Esophagus (tissue), 2 donors: ENCODE measurements at regions not wholly inside any gene's neighbourhood (a gene's known extent, or its start where the extent isn't known, plus 50 kb on each side); places are given as distances from the start of the nearest gene placed in this dataset.
"Not testable (repeated sequence)": the region's sequence is repeated elsewhere in the genome, so short reads cannot be mapped to it uniquely, and the experiment has no call there.

ENCODE experiments used
- H3K27ac ChIP-seq, 2 donors: one replicate each; pipeline ENCODE4 v1.5.1; 2013; ENCODE audit warnings: low read depth in 2 of 2, mild to moderate bottlenecking in 2 of 2, inconsistent platforms in 1 of 2, low read length in 1 of 2, moderate library complexity in 1 of 2
- H3K27me3 ChIP-seq, 2 donors: one replicate each; pipeline ENCODE4 v1.6.1; 2013; ENCODE audit warnings: low read length in 2 of 2, control low read depth in 1 of 2, mild to moderate bottlenecking in 1 of 2; ENCODE audit not compliant: insufficient read depth in 2 of 2, control insufficient read depth in 1 of 2
- H3K36me3 ChIP-seq, 2 donors: one replicate each; pipeline ENCODE4 v1.6.1; 2013; ENCODE audit warnings: low read length in 1 of 2; ENCODE audit not compliant: control insufficient read depth in 2 of 2, insufficient read depth in 2 of 2
- H3K4me1 ChIP-seq, 2 donors: one replicate each; pipeline ENCODE4 v1.6.1; 2013; ENCODE audit warnings: low read length in 1 of 2; ENCODE audit not compliant: control insufficient read depth in 2 of 2, insufficient read depth in 2 of 2
- H3K4me3 ChIP-seq, 2 donors: one replicate each; pipeline ENCODE4 v1.5.1; 2013; ENCODE audit warnings: low read length in 2 of 2, mild to moderate bottlenecking in 2 of 2, low read depth in 1 of 2, moderate library complexity in 1 of 2
- H3K9me3 ChIP-seq, 2 donors: one replicate each; pipeline ENCODE4 v1.6.1; 2013; ENCODE audit warnings: mild to moderate bottlenecking in 2 of 2, low read depth in 1 of 2, low read length in 1 of 2, moderate library complexity in 1 of 2; ENCODE audit not compliant: control insufficient read depth in 2 of 2, insufficient read depth in 1 of 2
- WGBS, 2 donors: extraction: QIAGEN DNeasy Blood & Tissue Kit; methylation state at CpG; one replicate each; pipeline ENCODE4 v1.1.7; 2013; 5-methylcytosine and 5-hydroxymethylcytosine counted together
- donor health status: healthy with polysubstance abuse.
- donor health status: Bipolar disorder and iron deficiency.

- no peaks in the 10 kb centered on the region for H3K27me3 ChIP-seq
- H3K4me3 ChIP-seq: no peak overlapping the region
- H3K4me1 ChIP-seq: no peaks in the 10 kb centered on the region
- H3K27ac ChIP-seq: no peak overlapping the region
- 81 to 88% methylated on average over 1 of the region's 1 CpG for WGBS, 2 donors
- H3K9me3 ChIP-seq: no peaks in the 10 kb centered on the region
- H3K36me3 ChIP-seq: no peaks in the 10 kb centered on the region
Observed at GRCh38 chr12:34244608-34245007, 222.3 kb downstream of the ALG10 start.

- no peaks in the 10 kb centered on the region for H3K36me3 ChIP-seq
- H3K27ac ChIP-seq: no peak overlapping the region
- H3K4me1 ChIP-seq: no peaks in the 10 kb centered on the region
- no peak overlapping the region for H3K4me3 ChIP-seq
- no peaks in the 10 kb centered on the region for H3K9me3 ChIP-seq
- WGBS, 2 donors: 90 to 95% methylated on average over 9 of the region's 9 CpGs
- H3K27me3 ChIP-seq: no peaks in the 10 kb centered on the region
Observed at GRCh38 chr12:34249271-34249670, 227.0 kb downstream of the ALG10 start.

DNA sequence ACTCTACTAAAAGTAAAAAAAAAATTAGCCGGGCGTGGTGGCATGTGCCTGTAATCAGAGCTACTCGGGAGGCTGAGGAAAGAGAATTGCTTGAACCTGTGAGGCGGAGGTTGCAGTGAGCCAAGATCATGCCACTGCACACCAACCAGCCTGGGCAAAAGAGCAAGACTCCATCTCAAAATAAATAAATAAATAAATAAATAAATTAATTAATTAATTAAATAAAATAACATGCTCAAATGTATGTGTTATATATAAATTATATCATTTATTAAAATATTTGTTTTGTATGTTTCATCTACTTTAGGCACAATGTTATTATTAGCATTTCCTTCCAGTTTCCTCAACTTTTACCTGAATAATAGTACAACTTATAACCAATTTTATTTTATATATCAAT lies 229.6 kb downstream of the ALG10 start:
- not testable (repeated sequence) for H3K27ac ChIP-seq, H3K4me1 ChIP-seq, H3K36me3 ChIP-seq, H3K27me3 ChIP-seq, H3K4me3 ChIP-seq, H3K9me3 ChIP-seq
- 83 to 92% methylated on average over 4 of the region's 4 CpGs for WGBS, 2 donors

DNA sequence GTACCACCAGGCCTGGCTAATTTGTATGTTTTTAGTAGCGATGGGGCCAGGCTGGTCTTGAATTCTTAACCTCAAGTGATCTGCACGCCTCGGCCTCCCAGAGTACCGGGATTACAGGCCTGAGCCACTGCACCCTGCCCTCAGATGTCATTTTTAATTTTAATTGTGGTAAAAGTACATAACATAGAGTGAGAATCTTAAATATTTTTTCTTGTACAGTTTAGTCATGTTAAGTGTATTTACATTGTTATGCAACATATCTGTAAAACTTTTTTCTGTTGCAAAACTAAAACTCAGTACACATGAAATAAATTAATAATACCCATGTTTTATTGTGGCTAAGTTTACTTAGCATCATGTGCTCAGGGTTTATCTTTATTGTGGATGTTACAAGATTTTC lies 231.4 kb downstream of the ALG10 start:
- no peaks in the 10 kb centered on the region for H3K36me3 ChIP-seq
- 73 to 76% methylated on average over 4 of the region's 4 CpGs for WGBS, 2 donors

GRCh38 chr12:34257093-34257492 lies 234.8 kb downstream of the ALG10 start:
- H3K9me3 ChIP-seq: no peaks in the 10 kb centered on the region
- no peaks in the 10 kb centered on the region for H3K4me1 ChIP-seq
- 83 to 88% methylated on average over 3 of the region's 3 CpGs for WGBS, 2 donors
- no peaks in the 10 kb centered on the region for H3K27me3 ChIP-seq
- no peak overlapping the region for H3K27ac ChIP-seq
- no peak overlapping the region for H3K4me3 ChIP-seq
- H3K36me3 ChIP-seq: no peaks in the 10 kb centered on the region

More for the DNA sequence above, 231.4 kb downstream of the ALG10 start:
- H3K4me1 ChIP-seq: no peaks in the 10 kb centered on the region
- no peaks in the 10 kb centered on the region for H3K9me3 ChIP-seq
- H3K4me3 ChIP-seq: no peak overlapping the region
- H3K27ac ChIP-seq: no peak overlapping the region
- H3K27me3 ChIP-seq: no peaks in the 10 kb centered on the region

GRCh38 chr12:34262140-34262539 lies 239.8 kb downstream of the ALG10 start:
- not testable (repeated sequence) for H3K9me3 ChIP-seq, H3K36me3 ChIP-seq, H3K27me3 ChIP-seq, H3K4me1 ChIP-seq, H3K27ac ChIP-seq, H3K4me3 ChIP-seq
- WGBS, 2 donors: 91% methylated on average over 11 of the region's 11 CpGs

- H3K4me1 ChIP-seq: no peaks in the 10 kb centered on the region
- peaks cover 3 to 8% of the 10 kb centered on the region in 2 donors for H3K9me3 ChIP-seq
- no peak overlapping the region for H3K27ac ChIP-seq
- H3K36me3 ChIP-seq: no peaks in the 10 kb centered on the region
- WGBS, 2 donors: 68 to 76% methylated on average over 14 of the region's 14 CpGs
- H3K4me3 ChIP-seq: no peak overlapping the region
- H3K27me3 ChIP-seq: no peaks in the 10 kb centered on the region
Observed at GRCh38 chr12:34264110-34264509, 241.8 kb downstream of the ALG10 start.

GRCh38 chr12:34273703-34274102 lies 251.4 kb downstream of the ALG10 start:
- H3K4me3 ChIP-seq, H3K36me3 ChIP-seq, H3K4me1 ChIP-seq, H3K9me3 ChIP-seq, H3K27ac ChIP-seq, H3K27me3 ChIP-seq: not testable (repeated sequence)
- WGBS, 2 donors: 70 to 74% methylated on average over 4 of the region's 4 CpGs

DNA sequence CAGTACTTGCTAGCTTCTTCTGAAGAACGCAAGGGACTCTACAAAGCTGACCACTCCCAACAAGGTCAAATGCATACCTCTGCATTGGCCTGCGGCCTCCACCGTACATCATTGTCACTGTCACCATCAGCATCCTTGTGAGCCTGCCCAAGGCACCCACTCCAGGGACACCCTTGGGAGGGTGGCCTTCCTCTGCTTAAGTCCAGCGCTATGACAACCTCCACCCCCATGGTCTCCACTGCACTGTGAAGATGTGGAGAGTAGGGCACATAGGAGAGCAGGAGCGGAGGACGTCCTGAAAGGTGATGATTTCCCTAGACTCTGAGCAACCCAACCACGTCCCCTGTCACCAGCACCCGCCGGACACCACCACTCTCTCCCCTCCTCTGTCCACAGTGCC lies 252.8 kb downstream of the ALG10 start:
- Histone ChIP-seq H3K27ac (no peak overlapping the region), H3K36me3 (no peaks in the 10 kb centered on the region), H3K4me1 (no peaks in the 10 kb centered on the region), H3K4me3 (no peak overlapping the region), H3K27me3 (no peaks in the 10 kb centered on the region), H3K9me3 (peaks cover 8 to 10% of the 10 kb centered on the region in 2 donors)
- WGBS, 2 donors: 86 to 89% methylated on average over 9 of the region's 9 CpGs

GRCh38 chr12:34286483-34286882 lies 264.2 kb downstream of the ALG10 start:
- Histone ChIP-seq H3K36me3 (no peaks in the 10 kb centered on the region), H3K4me1 (no peaks in the 10 kb centered on the region), H3K4me3 (no peak overlapping the region), H3K27ac (no peak overlapping the region), H3K27me3 (no peaks in the 10 kb centered on the region), H3K9me3 (peaks cover 15 to 30% of the 10 kb centered on the region in 2 donors)
- 42 to 51% methylated on average over 5 of the region's 5 CpGs for WGBS, 2 donors
